Testis (tissue), 2 donors: ENCODE measurements at regions not wholly inside any gene's neighbourhood (a gene's known extent, or its start where the extent isn't known, plus 50 kb on each side); places are given as distances from the start of the nearest gene placed in this dataset.

Experiments used
- POLR2A ChIP-seq: fragments of 450-650 bp; IDR thresholded peaks from one replicate; pipeline ENCODE4 v1.6.1; 2017; ENCODE audit warnings: antibody characterized with exemption, mild to moderate bottlenecking, moderate library complexity
- TF ChIP-seq, protein P1 (sequence below), 3 experiments: fragments of 450-650 bp in 2 of 3; fragments of 200-600 bp in 1 of 3; sonication (generic) in 1 of 3; IDR thresholded peaks; one replicate each; pipeline ENCODE4 v1.5.1; 2016 to 2019; ENCODE audit warnings: antibody characterized with exemption in 3 of 3, mild to moderate bottlenecking in 2 of 3, moderate library complexity in 1 of 3

DNA sequence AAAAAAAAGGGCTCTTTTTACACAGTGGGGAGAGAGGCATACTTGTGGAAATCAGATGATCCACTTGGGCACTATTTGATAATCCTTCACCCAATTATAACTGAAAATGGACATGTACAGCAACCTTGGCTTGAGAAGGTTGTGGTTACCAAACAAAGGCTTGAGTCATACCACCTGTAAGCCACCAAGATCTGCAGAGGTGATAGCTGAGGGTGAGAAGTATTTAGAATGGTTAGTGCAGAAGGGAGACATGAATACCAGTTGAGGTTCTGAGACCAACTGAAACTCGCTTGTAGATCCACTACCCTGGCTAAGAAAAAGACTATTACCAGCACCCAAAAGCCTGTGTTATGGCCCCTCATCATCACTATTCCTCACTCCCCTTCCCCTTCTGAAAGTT, 614.0 kb downstream of the STIM2 start:
- TF ChIP-seq, protein P1, sequence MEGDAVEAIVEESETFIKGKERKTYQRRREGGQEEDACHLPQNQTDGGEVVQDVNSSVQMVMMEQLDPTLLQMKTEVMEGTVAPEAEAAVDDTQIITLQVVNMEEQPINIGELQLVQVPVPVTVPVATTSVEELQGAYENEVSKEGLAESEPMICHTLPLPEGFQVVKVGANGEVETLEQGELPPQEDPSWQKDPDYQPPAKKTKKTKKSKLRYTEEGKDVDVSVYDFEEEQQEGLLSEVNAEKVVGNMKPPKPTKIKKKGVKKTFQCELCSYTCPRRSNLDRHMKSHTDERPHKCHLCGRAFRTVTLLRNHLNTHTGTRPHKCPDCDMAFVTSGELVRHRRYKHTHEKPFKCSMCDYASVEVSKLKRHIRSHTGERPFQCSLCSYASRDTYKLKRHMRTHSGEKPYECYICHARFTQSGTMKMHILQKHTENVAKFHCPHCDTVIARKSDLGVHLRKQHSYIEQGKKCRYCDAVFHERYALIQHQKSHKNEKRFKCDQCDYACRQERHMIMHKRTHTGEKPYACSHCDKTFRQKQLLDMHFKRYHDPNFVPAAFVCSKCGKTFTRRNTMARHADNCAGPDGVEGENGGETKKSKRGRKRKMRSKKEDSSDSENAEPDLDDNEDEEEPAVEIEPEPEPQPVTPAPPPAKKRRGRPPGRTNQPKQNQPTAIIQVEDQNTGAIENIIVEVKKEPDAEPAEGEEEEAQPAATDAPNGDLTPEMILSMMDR (IDR thresholded peaks at IDR 0.05), result no peak
- no peak for TF ChIP-seq POLR2A
